HG02763 (cell line): ENCODE measurements at regions not wholly inside any gene's neighbourhood (a gene's known extent, or its start where the extent isn't known, plus 50 kb on each side); places are given as distances from the start of the nearest gene placed in this dataset.
"Not testable (repeated sequence)": the region's sequence is repeated elsewhere in the genome, so short reads cannot be mapped to it uniquely, and the experiment has no call there.

Source experiments
- ATAC-seq: cut with Tn5 transposase; IDR thresholded peaks from one replicate; pipeline ENCODE4 v1.9.1; 2021; ENCODE audit warnings: mild to moderate bottlenecking, moderate library complexity; ENCODE audit not compliant: unreplicated experiment

- no peak for ATAC-seq
These were observed 226.4 kb upstream of the ISL1 start for GRCh38 chr5:51156838-51157237.

GRCh38 chr5:51159164-51159563, 224.1 kb upstream of the ISL1 start:
- no peak for ATAC-seq

GRCh38 chr5:51159606-51160005, 223.6 kb upstream of the ISL1 start:
- no peak for ATAC-seq

- no peak for ATAC-seq
These were observed 221.0 kb upstream of the ISL1 start for GRCh38 chr5:51162245-51162644.

GRCh38 chr5:51165621-51166020, 217.6 kb upstream of the ISL1 start:
- not testable (repeated sequence) for ATAC-seq

- ATAC-seq, result no peak
These were observed 210.2 kb upstream of the ISL1 start for GRCh38 chr5:51172903-51173626.

- ATAC-seq, result no peak
These were observed 201.9 kb upstream of the ISL1 start for GRCh38 chr5:51181208-51181894.

- ATAC-seq, result no peak
These were observed 197.4 kb upstream of the ISL1 start for GRCh38 chr5:51185850-51186329.

- no peak for ATAC-seq
These were observed 195.2 kb upstream of the ISL1 start for GRCh38 chr5:51188001-51188591.

GRCh38 chr5:51194671-51195070, 188.6 kb upstream of the ISL1 start:
- no peak for ATAC-seq

- ATAC-seq, result no peak
These were observed 182.2 kb upstream of the ISL1 start for GRCh38 chr5:51201024-51201423.

- ATAC-seq, result no peak
These were observed 181.5 kb upstream of the ISL1 start for GRCh38 chr5:51201708-51202107.

- ATAC-seq, result no peak
These were observed 181.1 kb upstream of the ISL1 start for GRCh38 chr5:51202161-51202560.

GRCh38 chr5:51203598-51203997, 179.7 kb upstream of the ISL1 start:
- peak; percentile 50 for ATAC-seq

- no peak for ATAC-seq
These were observed 175.0 kb upstream of the ISL1 start for GRCh38 chr5:51208296-51208695.

GRCh38 chr5:51214746-51215145, 168.5 kb upstream of the ISL1 start:
- ATAC-seq, result no peak

- ATAC-seq, result no peak
These were observed 157.2 kb upstream of the ISL1 start for GRCh38 chr5:51225789-51226742.

GRCh38 chr5:51227963-51228470, 155.2 kb upstream of the ISL1 start:
- no peak for ATAC-seq

GRCh38 chr5:51230336-51230735, 152.9 kb upstream of the ISL1 start:
- no peak for ATAC-seq

GRCh38 chr5:51242456-51242855, 140.8 kb upstream of the ISL1 start:
- no peak for ATAC-seq

GRCh38 chr5:51250957-51251356, 132.3 kb upstream of the ISL1 start:
- not testable (repeated sequence) for ATAC-seq
